IMR-90 (cell line): ENCODE measurements at regions not wholly inside any gene's neighbourhood (a gene's known extent, or its start where the extent isn't known, plus 50 kb on each side); places are given as distances from the start of the nearest gene placed in this dataset.

Experiments used
- ATAC-seq: fragments of 200-7000 bp; cut with Tn5 transposase; 2 replicates; pipeline ENCODE4 v1.9.1; 2020; ENCODE audit warnings: low read depth, mild to moderate bottlenecking, moderate library complexity
- BruUV-seq: library from RNA; stranded (reverse); fragments of 400-500 nt; replicated peaks from 2 replicates; lab custom pipeline; 2021; lab: Mats Ljungman, UMichigan
- CTCF ChIA-PET: fragments of 300-600 bp; formaldehyde crosslinking; extraction: SDS; loops from one replicate; lab custom pipeline; 2021; ENCODE audit warnings: antibody characterized with exemption; lab: Yijun Ruan, JAX
- POLR2A ChIA-PET: fragments of 300-600 bp; sonication (Branson Sonifier 250); formaldehyde crosslinking; loops from one replicate; lab custom pipeline; 2022; ENCODE audit warnings: antibody characterized with exemption; ENCODE audit not compliant: unreplicated experiment; lab: Charles Lee
- DNase-seq: peaks from one replicate; pipeline ENCODE4 v3.0.0; 2013
- H2AFZ ChIP-seq: replicated peaks from 2 replicates; pipeline ENCODE3; 2013; ENCODE audit warnings: low read length, mild to moderate bottlenecking; ENCODE audit not compliant: poor library complexity
- H2AK5ac ChIP-seq: 2 replicates; pipeline ENCODE4 v1.6.1; 2013; ENCODE audit warnings: low read depth, low read length, inconsistent platforms
- H2AK9ac ChIP-seq: replicated peaks from 2 replicates; pipeline ENCODE3; 2013; ENCODE audit warnings: mild to moderate bottlenecking, low read depth, low read length, moderate library complexity; ENCODE audit not compliant: poor library complexity
- H2BK120ac ChIP-seq: 2 replicates; pipeline ENCODE4 v1.6.1; 2013; ENCODE audit warnings: low read depth, low read length, inconsistent platforms
- H2BK15ac ChIP-seq: 3 replicates; pipeline ENCODE4 v1.6.1; 2013; ENCODE audit warnings: low read depth, low read length, inconsistent platforms
- H2BK20ac ChIP-seq: 2 replicates; pipeline ENCODE4 v1.6.1; 2013; ENCODE audit warnings: low read depth, mild to moderate bottlenecking, inconsistent platforms, low read length, moderate library complexity
- H2BK5ac ChIP-seq: 2 replicates; pipeline ENCODE4 v1.6.1; 2013; ENCODE audit warnings: mild to moderate bottlenecking, low read depth, low read length, inconsistent platforms; ENCODE audit not compliant: poor library complexity, severe bottlenecking
- H3K14ac ChIP-seq: replicated peaks from 2 replicates; pipeline ENCODE4 v1.6.1; 2013; ENCODE audit warnings: low read depth, low read length, inconsistent platforms
- H3K18ac ChIP-seq: 2 replicates; pipeline ENCODE4 v1.6.1; 2013; ENCODE audit warnings: low read depth, low read length, control low read depth
- H3K23ac ChIP-seq: 2 replicates; pipeline ENCODE4 v1.6.1; 2013; ENCODE audit warnings: low read depth, low read length, inconsistent platforms
- H3K27ac ChIP-seq: 2 replicates; pipeline ENCODE4 v1.5.1; 2013; ENCODE audit warnings: mild to moderate bottlenecking, control low read depth, low read length; ENCODE audit not compliant: insufficient read depth
- H3K27me3 ChIP-seq: 2 replicates; pipeline ENCODE4 v1.6.1; 2013; ENCODE audit warnings: low read length; ENCODE audit not compliant: control insufficient read depth, insufficient read depth
- H3K36me3 ChIP-seq: 2 replicates; pipeline ENCODE4 v1.6.1; 2013; ENCODE audit warnings: low read length, mixed read lengths; ENCODE audit not compliant: control insufficient read depth, insufficient read depth
- H3K4ac ChIP-seq: 2 replicates; pipeline ENCODE4 v1.6.1; 2013; ENCODE audit warnings: low read depth, low read length, inconsistent platforms
- H3K4me1 ChIP-seq: 2 replicates; pipeline ENCODE4 v1.6.1; 2013; ENCODE audit warnings: low read length, mixed read lengths; ENCODE audit not compliant: control insufficient read depth, insufficient read depth
- H3K4me2 ChIP-seq: 2 replicates; pipeline ENCODE4 v1.6.1; 2013; ENCODE audit warnings: low read depth, mild to moderate bottlenecking, control low read depth, low read length, moderate library complexity
- H3K4me3 ChIP-seq: 2 replicates; pipeline ENCODE4 v1.5.1; 2013; ENCODE audit warnings: low read depth, mild to moderate bottlenecking, control low read depth, low read length, moderate library complexity; ENCODE audit not compliant: insufficient read depth
- H3K56ac ChIP-seq: 2 replicates; pipeline ENCODE4 v1.6.1; 2013; ENCODE audit warnings: low read length, inconsistent platforms; ENCODE audit not compliant: insufficient read depth; ENCODE audit errors: extremely low read depth
- H3K79me1 ChIP-seq, 2 experiments: 2 replicates each; pipeline ENCODE4 v1.6.1; 2013; ENCODE audit warnings: low read length in 2 of 2, inconsistent platforms in 1 of 2, low read depth in 1 of 2
- H3K9ac ChIP-seq: 2 replicates; pipeline ENCODE4 v1.6.1; 2013; ENCODE audit warnings: low read depth, low read length, control low read depth
- H3K9me1 ChIP-seq: 2 replicates; pipeline ENCODE4 v1.6.1; 2013; ENCODE audit warnings: low read length, inconsistent platforms; ENCODE audit not compliant: insufficient read depth
- H3K9me3 ChIP-seq: 2 replicates; pipeline ENCODE4 v1.6.1; 2013; ENCODE audit warnings: low read length; ENCODE audit not compliant: control insufficient read depth, insufficient read depth
- H4K20me1 ChIP-seq: 2 replicates; pipeline ENCODE4 v1.6.1; 2013; ENCODE audit warnings: low read length, inconsistent platforms; ENCODE audit not compliant: insufficient read depth
- H4K5ac ChIP-seq: 2 replicates; pipeline ENCODE4 v1.6.1; 2013; ENCODE audit warnings: mild to moderate bottlenecking, low read depth, low read length, control low read depth
- H4K8ac ChIP-seq, 2 experiments: 2 replicates each; pipeline ENCODE4 v1.6.1; 2013; ENCODE audit warnings: low read depth in 2 of 2, low read length in 2 of 2, control low read depth in 1 of 2, inconsistent platforms in 1 of 2
- H4K91ac ChIP-seq: 2 replicates; pipeline ENCODE4 v1.6.1; 2013; ENCODE audit warnings: low read depth, low read length, inconsistent platforms; ENCODE audit not compliant: insufficient read depth
- CHD1 ChIP-seq: IDR thresholded peaks from 2 replicates; pipeline ENCODE4 v1.6.1; 2012; ENCODE audit warnings: low read depth, low read length, improper control_type of control experiment
- dilution Hi-C: fragments of 300-500 bp; cut with HindIII; formaldehyde crosslinking; loops from one replicate; pipeline ENCODE4 v1.14.3; 2018; ENCODE audit warnings: low sequenced_read_pairs; ENCODE audit not compliant: unreplicated experiment
- in situ Hi-C: fragments of 300-500 bp; cut with MboI; formaldehyde crosslinking; loops from 3 replicates; pipeline ENCODE4 v1.14.3; 2019; ENCODE audit warnings: low sequenced_read_pairs, inconsistent platforms, mixed read lengths
- intact Hi-C: fragments of 100-400 bp; cut with micrococcal nuclease; formaldehyde crosslinking; loops from 2 replicates; pipeline ENCODE4 v1.10.0; 2022

DNA sequence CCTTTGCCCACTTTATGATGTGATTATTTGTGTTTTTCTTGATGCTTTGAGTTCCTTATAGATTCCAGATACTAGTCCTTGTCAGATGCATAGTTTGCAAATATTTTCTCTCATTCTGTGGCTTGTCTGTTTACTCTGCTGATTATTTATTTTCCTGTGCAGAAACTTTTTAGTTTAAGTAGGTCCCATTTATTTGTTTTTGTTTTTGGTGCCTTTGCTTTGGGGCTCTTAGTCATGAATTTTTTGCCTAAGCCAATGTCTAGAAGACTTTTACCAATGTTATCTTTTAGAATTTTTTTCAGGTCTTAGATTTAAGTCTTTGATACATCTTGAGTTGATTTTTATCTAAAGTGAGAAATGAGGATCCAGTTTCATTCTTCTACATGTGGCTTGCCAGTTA lies 667.3 kb downstream of the SLC16A7 start:
- CTCF ChIA-PET: no interaction called here
- Histone ChIP-seq H4K8ac (no peak overlapping the region), H3K56ac (no peak overlapping the region), H2AFZ (no peak overlapping the region), H3K27ac (no peak overlapping the region), H3K36me3 (no peaks in the 10 kb centered on the region), H3K4me1 (0 out of 2 replicates have a peak, but pooled peaks cover 1% of the 10 kb centered on the region), H2BK20ac (no peak overlapping the region), H3K4ac (no peak overlapping the region), H2BK120ac (no peak overlapping the region), H3K4me3 (no peak overlapping the region), H2BK15ac (no peak overlapping the region), H4K5ac (no peak overlapping the region), H3K9ac (no peak overlapping the region), H2AK5ac (no peak overlapping the region), H4K20me1 (no peaks in the 10 kb centered on the region), H3K14ac (no peak overlapping the region), H2AK9ac (no peak overlapping the region), H3K4me2 (no peak overlapping the region), H3K18ac (no peak overlapping the region), H3K9me3 (no peaks in the 10 kb centered on the region), H3K27me3 (no peaks in the 10 kb centered on the region), H3K23ac (no peak overlapping the region), H3K9me1 (no peaks in the 10 kb centered on the region), H3K79me1 (no peaks in the 10 kb centered on the region), H2BK5ac (no peak overlapping the region), H4K91ac (no peak overlapping the region)
- POLR2A ChIA-PET: no interaction called here
- no peak for TF ChIP-seq CHD1
- BruUV-seq: no TSS peak
- intact Hi-C loops (loop anchor here (10.0 kb wide), 1 partner anchor 1742 kb away; no protein-coding TSS in a partner anchor), in situ Hi-C loops (no loop called here), dilution Hi-C loops (no loop called here)
- ATAC-seq: no peak
- DNase-seq: no peak
